HepG2 (cell line): ENCODE measurements at regions not wholly inside any gene's neighbourhood (a gene's known extent, or its start where the extent isn't known, plus 50 kb on each side); places are given as distances from the start of the nearest gene placed in this dataset.

ENCODE experiments used
- ATAC-seq: fragments of 200-7000 bp; cut with Tn5 transposase; 3 replicates; pipeline ENCODE4 v1.9.1; 2020; ENCODE audit warnings: mild to moderate bottlenecking, moderate library complexity
- BruUV-seq: library from RNA; stranded (reverse); fragments of 400-500 nt; replicated peaks from 2 replicates; lab custom pipeline; 2021; lab: Mats Ljungman, UMichigan
- CTCF ChIA-PET: fragments of 300-600 bp; formaldehyde crosslinking; extraction: SDS; loops from one replicate; lab custom pipeline; 2021; ENCODE audit warnings: low total read pairs, inconsistent platforms, low intra/inter-chr PET ratio; lab: Yijun Ruan, JAX
- POLR2A ChIA-PET: fragments of 350-600 bp; sonication (Branson Sonifier 250); formaldehyde crosslinking; loops from one replicate; lab custom pipeline; 2020; ENCODE audit warnings: antibody characterized with exemption, inconsistent platforms; lab: Yijun Ruan, JAX
- DNase-seq: peaks from one replicate; pipeline ENCODE4 v3.0.0-alpha.2; 2015; ENCODE audit warnings: low spot score
- FAIRE-seq: peaks from 3 replicates; lab custom pipeline; 2011; peaks lifted over from hg19 to GRCh38; lab: Jason Lieb, UNC
- H2AFZ ChIP-seq: one replicate; pipeline ENCODE4 v1.6.1; 2011; ENCODE audit warnings: low read length, inconsistent platforms
- H3K27ac ChIP-seq: fragments of 300-600 bp; 3 replicates; pipeline ENCODE4 v1.8.0; 2011; ENCODE audit warnings: mixed run types, mild to moderate bottlenecking, mixed read lengths, low read length, inconsistent platforms; ENCODE audit not compliant: insufficient read depth; ENCODE audit errors: extremely low read length
- H3K27me3 ChIP-seq, 2 experiments: fragments of 200-600 bp in 1 of 2; 2 replicates in 1 of 2; 3 replicates in 1 of 2; pipeline versions ENCODE4 v1.6.0 to v1.8.0; 2011; ENCODE audit warnings: low read length in 2 of 2, mild to moderate bottlenecking in 2 of 2, moderate library complexity in 2 of 2, inconsistent platforms in 1 of 2; ENCODE audit not compliant: insufficient read depth in 2 of 2, control insufficient read depth in 1 of 2
- H3K36me3 ChIP-seq, 2 experiments: fragments of 200-600 bp in 1 of 2; replicated peaks in 1 of 2; 2 replicates in 1 of 2; 3 replicates in 1 of 2; pipeline versions ENCODE4 v1.5.1 to v1.8.0; 2011; ENCODE audit warnings: low read length in 2 of 2, inconsistent platforms in 1 of 2; ENCODE audit not compliant: insufficient read depth in 2 of 2, control insufficient read depth in 1 of 2
- H3K4me1 ChIP-seq: 2 replicates; pipeline ENCODE4 v1.5.1; 2012; ENCODE audit warnings: low read length, inconsistent platforms; ENCODE audit not compliant: insufficient read depth
- H3K4me2 ChIP-seq: 2 replicates; pipeline ENCODE4 v1.6.0; 2011; ENCODE audit warnings: low read depth, low read length, inconsistent platforms
- H3K4me3 ChIP-seq, 3 experiments: fragments of 200-600 bp in 1 of 3; sonication (generic), shearing (Covaris generic) in 1 of 3; replicated peaks in 1 of 3; 2 replicates each; pipeline ENCODE4 v1.5.1; 2011 to 2016; ENCODE audit warnings: low read length in 3 of 3, inconsistent platforms in 2 of 3, low read depth in 2 of 3, mild to moderate bottlenecking in 2 of 3, control low read depth in 1 of 3, mixed read lengths in 1 of 3; ENCODE audit not compliant: insufficient read depth in 1 of 3
- H3K79me2 ChIP-seq: one replicate; pipeline ENCODE4 v1.6.1; 2011; ENCODE audit warnings: low read length, inconsistent platforms; ENCODE audit not compliant: insufficient read depth
- H3K9ac ChIP-seq: 2 replicates; pipeline ENCODE4 v1.6.0; 2011; ENCODE audit warnings: mild to moderate bottlenecking, low read depth, low read length, inconsistent platforms; ENCODE audit not compliant: insufficient read depth
- H3K9me3 ChIP-seq: 2 replicates; pipeline ENCODE4 v1.5.1; 2012; ENCODE audit warnings: mild to moderate bottlenecking, low read length
- H4K20me1 ChIP-seq: 2 replicates; pipeline ENCODE4 v1.6.0; 2011; ENCODE audit warnings: inconsistent platforms, mild to moderate bottlenecking, low read length, moderate library complexity; ENCODE audit not compliant: insufficient read depth
- HOXA7 ChIP-seq: sonication (generic); formaldehyde crosslinking; IDR thresholded peaks from 2 replicates; pipeline ENCODE4 v1.8.1; 2022; ENCODE audit warnings: mild to moderate bottlenecking, missing genetic modification reagents, moderate library complexity
- NFIC ChIP-seq: IDR thresholded peaks from 2 replicates; pipeline ENCODE4 v1.6.1; 2012; ENCODE audit warnings: mild to moderate bottlenecking, low read length, inconsistent platforms
- ZNF160 ChIP-seq: sonication (generic); formaldehyde crosslinking; IDR thresholded peaks from 2 replicates; pipeline ENCODE4 v1.8.0; 2022; ENCODE audit warnings: mild to moderate bottlenecking, inconsistent platforms, missing genetic modification reagents
- ZNF484 ChIP-seq: sonication (generic); formaldehyde crosslinking; IDR thresholded peaks from 2 replicates; pipeline ENCODE4 v1.5.1; 2020; ENCODE audit warnings: mild to moderate bottlenecking, low read depth, missing genetic modification reagents, borderline replicate concordance
- ZNF512B ChIP-seq: sonication (generic); formaldehyde crosslinking; IDR thresholded peaks from 2 replicates; pipeline ENCODE4 v1.5.1; 2020; ENCODE audit warnings: missing genetic modification reagents, mild to moderate bottlenecking, borderline replicate concordance
- ZSCAN30 ChIP-seq: sonication (generic); formaldehyde crosslinking; IDR thresholded peaks from 2 replicates; pipeline ENCODE4 v1.5.0; 2020; ENCODE audit warnings: mild to moderate bottlenecking, missing genetic modification reagents
- WGBS: methylation state at CpG from one replicate; pipeline ENCODE4 v1.1.6; 2017; ENCODE audit warnings: low lambda C conversion rate; 5-methylcytosine and 5-hydroxymethylcytosine counted together
- in situ Hi-C: cut with HindIII; loops from 2 replicates; pipeline ENCODE4 v1.10.0; 2017; ENCODE audit warnings: low pct_unique_long_range_greater_than_20kb; ENCODE audit not compliant: extremely low pct_ligation_motif_present
- intact Hi-C: fragments of 100-400 bp; cut with micrococcal nuclease; formaldehyde crosslinking; loops from one replicate; pipeline ENCODE4 v1.10.0; 2022; ENCODE audit not compliant: unreplicated experiment
- TF ChIP-seq, protein P1 (sequence below): sonication (generic); formaldehyde crosslinking; IDR thresholded peaks from 2 replicates; pipeline ENCODE4 v1.4.0; 2020; ENCODE audit warnings: missing genetic modification reagents, borderline replicate concordance
- TF ChIP-seq, protein P2 (sequence below): sonication (generic); formaldehyde crosslinking; IDR thresholded peaks from 2 replicates; pipeline ENCODE4 v1.8.1; 2023; ENCODE audit warnings: mild to moderate bottlenecking, inconsistent platforms, moderate library complexity, missing genetic modification reagents, borderline replicate concordance
- TF ChIP-seq, protein P3 (sequence below): sonication (generic); formaldehyde crosslinking; IDR thresholded peaks from 2 replicates; pipeline ENCODE4 v1.5.1; 2020; ENCODE audit warnings: mild to moderate bottlenecking, missing genetic modification reagents, moderate library complexity

DNA sequence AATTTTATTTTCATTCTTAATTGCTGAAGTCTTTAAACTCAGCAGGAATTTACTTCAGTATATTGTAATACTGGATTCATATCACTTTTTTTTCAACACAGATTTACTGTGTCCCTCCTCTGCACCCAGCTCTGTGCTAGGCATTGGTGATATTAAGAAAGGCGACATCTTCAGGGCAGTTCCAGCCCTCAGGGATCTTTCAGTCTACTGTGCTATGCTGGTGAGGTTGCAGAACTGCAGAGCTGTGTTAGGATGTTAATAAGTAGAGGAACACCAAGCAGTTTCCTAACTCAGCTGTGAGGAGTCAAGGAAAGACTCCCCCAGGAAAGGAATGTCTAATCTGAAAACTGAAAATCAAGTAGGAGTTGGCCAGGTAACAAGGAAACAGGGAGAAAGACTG, 158.2 kb upstream of the NPY start (continued):
- no peak for TF ChIP-seq HOXA7 (CRISPR knock-in tag)

DNA sequence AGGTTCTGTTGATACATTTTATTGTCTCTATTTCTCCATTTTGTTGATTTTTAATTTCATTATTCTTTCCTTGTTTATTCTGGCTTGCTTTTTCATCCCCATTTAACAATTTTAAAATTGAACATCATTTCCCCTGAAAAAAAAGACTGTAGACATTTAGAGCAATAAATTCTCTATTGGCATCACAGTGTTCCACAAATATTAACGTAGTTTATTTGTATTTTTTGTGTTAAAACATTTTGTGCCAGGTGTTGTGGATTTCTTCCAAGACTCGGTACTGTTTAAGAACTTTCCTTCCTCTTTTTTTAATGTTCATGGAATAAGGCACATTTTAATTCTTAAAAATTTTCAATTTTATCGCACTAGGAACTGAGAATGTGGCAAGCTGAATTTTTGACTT, 156.1 kb upstream of the NPY start:
- in situ Hi-C loops (no loop called here), intact Hi-C loops (no loop called here)
- no peak overlapping the region for H3K4me3 ChIP-seq
- no peak overlapping the region for H3K9ac ChIP-seq
- no peak overlapping the region for H2AFZ ChIP-seq
- ATAC-seq (no peak), FAIRE-seq (no peak), DNase-seq (no peak)
- no peaks in the 10 kb centered on the region for H3K27me3 ChIP-seq
- no TSS peak for BruUV-seq
- H3K79me2 ChIP-seq: no peaks in the 10 kb centered on the region
- no peak overlapping the region for H3K27ac ChIP-seq
- ChIA-PET POLR2A (no interaction called here), CTCF (no interaction called here)
- no peaks in the 10 kb centered on the region for H3K36me3 ChIP-seq
- H3K4me2 ChIP-seq: no peak overlapping the region
- 26% methylated on average over 3 of the region's 3 CpGs for WGBS
- no peaks in the 10 kb centered on the region for H3K4me1 ChIP-seq
- H4K20me1 ChIP-seq: no peaks in the 10 kb centered on the region
- no peaks in the 10 kb centered on the region for H3K9me3 ChIP-seq
- no peak for TF ChIP-seq ZNF160 (CRISPR knock-in tag)
- TF ChIP-seq ZSCAN30 (CRISPR knock-in tag): no peak
- TF ChIP-seq NFIC: no peak
- TF ChIP-seq ZNF512B (CRISPR knock-in tag): no peak
- TF ChIP-seq, protein P1, sequence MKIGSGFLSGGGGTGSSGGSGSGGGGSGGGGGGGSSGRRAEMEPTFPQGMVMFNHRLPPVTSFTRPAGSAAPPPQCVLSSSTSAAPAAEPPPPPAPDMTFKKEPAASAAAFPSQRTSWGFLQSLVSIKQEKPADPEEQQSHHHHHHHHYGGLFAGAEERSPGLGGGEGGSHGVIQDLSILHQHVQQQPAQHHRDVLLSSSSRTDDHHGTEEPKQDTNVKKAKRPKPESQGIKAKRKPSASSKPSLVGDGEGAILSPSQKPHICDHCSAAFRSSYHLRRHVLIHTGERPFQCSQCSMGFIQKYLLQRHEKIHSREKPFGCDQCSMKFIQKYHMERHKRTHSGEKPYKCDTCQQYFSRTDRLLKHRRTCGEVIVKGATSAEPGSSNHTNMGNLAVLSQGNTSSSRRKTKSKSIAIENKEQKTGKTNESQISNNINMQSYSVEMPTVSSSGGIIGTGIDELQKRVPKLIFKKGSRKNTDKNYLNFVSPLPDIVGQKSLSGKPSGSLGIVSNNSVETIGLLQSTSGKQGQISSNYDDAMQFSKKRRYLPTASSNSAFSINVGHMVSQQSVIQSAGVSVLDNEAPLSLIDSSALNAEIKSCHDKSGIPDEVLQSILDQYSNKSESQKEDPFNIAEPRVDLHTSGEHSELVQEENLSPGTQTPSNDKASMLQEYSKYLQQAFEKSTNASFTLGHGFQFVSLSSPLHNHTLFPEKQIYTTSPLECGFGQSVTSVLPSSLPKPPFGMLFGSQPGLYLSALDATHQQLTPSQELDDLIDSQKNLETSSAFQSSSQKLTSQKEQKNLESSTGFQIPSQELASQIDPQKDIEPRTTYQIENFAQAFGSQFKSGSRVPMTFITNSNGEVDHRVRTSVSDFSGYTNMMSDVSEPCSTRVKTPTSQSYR (CRISPR knock-in tag): no peak
- TF ChIP-seq, protein P2, sequence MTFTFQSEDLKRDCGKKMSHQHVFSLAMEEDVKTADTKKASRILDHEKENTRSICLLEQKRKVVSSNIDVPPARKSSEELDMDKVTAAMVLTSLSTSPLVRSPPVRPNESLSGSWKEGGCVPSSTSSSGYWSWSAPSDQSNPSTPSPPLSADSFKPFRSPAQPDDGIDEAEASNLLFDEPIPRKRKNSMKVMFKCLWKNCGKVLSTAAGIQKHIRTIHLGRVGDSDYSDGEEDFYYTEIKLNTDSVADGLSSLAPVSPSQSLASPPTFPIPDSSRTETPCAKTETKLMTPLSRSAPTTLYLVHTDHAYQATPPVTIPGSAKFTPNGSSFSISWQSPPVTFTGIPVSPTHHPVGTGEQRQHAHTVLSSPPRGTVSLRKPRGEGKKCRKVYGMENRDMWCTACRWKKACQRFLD (CRISPR knock-in tag): no peak
- no peak for TF ChIP-seq ZNF484 (CRISPR knock-in tag)
- TF ChIP-seq, protein P3, sequence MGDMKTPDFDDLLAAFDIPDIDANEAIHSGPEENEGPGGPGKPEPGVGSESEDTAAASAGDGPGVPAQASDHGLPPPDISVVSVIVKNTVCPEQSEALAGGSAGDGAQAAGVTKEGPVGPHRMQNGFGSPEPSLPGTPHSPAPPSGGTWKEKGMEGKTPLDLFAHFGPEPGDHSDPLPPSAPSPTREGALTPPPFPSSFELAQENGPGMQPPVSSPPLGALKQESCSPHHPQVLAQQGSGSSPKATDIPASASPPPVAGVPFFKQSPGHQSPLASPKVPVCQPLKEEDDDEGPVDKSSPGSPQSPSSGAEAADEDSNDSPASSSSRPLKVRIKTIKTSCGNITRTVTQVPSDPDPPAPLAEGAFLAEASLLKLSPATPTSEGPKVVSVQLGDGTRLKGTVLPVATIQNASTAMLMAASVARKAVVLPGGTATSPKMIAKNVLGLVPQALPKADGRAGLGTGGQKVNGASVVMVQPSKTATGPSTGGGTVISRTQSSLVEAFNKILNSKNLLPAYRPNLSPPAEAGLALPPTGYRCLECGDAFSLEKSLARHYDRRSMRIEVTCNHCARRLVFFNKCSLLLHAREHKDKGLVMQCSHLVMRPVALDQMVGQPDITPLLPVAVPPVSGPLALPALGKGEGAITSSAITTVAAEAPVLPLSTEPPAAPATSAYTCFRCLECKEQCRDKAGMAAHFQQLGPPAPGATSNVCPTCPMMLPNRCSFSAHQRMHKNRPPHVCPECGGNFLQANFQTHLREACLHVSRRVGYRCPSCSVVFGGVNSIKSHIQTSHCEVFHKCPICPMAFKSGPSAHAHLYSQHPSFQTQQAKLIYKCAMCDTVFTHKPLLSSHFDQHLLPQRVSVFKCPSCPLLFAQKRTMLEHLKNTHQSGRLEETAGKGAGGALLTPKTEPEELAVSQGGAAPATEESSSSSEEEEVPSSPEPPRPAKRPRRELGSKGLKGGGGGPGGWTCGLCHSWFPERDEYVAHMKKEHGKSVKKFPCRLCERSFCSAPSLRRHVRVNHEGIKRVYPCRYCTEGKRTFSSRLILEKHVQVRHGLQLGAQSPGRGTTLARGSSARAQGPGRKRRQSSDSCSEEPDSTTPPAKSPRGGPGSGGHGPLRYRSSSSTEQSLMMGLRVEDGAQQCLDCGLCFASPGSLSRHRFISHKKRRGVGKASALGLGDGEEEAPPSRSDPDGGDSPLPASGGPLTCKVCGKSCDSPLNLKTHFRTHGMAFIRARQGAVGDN (CRISPR knock-in tag): no peak
